Mesenchymal stem cell (in vitro differentiated cells and primary cell): ENCODE measurements at regions not wholly inside any gene's neighbourhood (a gene's known extent, or its start where the extent isn't known, plus 50 kb on each side); places are given as distances from the start of the nearest gene placed in this dataset.

Experiments used
- DNase-seq: peaks from one replicate; pipeline ENCODE4 v3.0.0-alpha.2; 2013
- H2AFZ ChIP-seq: one replicate; pipeline ENCODE4 v1.6.1; 2013; ENCODE audit warnings: low read depth, mild to moderate bottlenecking, control low read depth, inconsistent platforms, low read length, moderate library complexity
- H2AK5ac ChIP-seq: 2 replicates; pipeline ENCODE4 v1.6.1; 2013; ENCODE audit warnings: low read length, moderate library complexity, mild to moderate bottlenecking, inconsistent platforms; ENCODE audit not compliant: severe bottlenecking
- H2BK120ac ChIP-seq: one replicate; pipeline ENCODE4 v1.6.1; 2013; ENCODE audit warnings: low read depth, mild to moderate bottlenecking, inconsistent platforms, low read length, moderate library complexity
- H2BK12ac ChIP-seq, 2 experiments: one replicate each; pipeline ENCODE4 v1.6.1; 2013; ENCODE audit warnings: inconsistent platforms in 2 of 2, low read length in 2 of 2, mild to moderate bottlenecking in 2 of 2, moderate library complexity in 2 of 2, control low read depth in 1 of 2
- H2BK15ac ChIP-seq: one replicate; pipeline ENCODE4 v1.6.1; 2013; ENCODE audit warnings: mild to moderate bottlenecking, low read depth, inconsistent platforms; ENCODE audit not compliant: poor library complexity, severe bottlenecking
- H2BK5ac ChIP-seq: 2 replicates; pipeline ENCODE4 v1.6.1; 2013; ENCODE audit warnings: low read depth, mild to moderate bottlenecking, low read length, control low read depth, inconsistent platforms; ENCODE audit not compliant: poor library complexity, severe bottlenecking
- H3K14ac ChIP-seq, 2 experiments: one replicate each; pipeline ENCODE4 v1.6.1; 2013; ENCODE audit warnings: inconsistent platforms in 2 of 2, low read length in 2 of 2, control low read depth in 1 of 2, mild to moderate bottlenecking in 1 of 2, moderate library complexity in 1 of 2
- H3K18ac ChIP-seq, 2 experiments: one replicate each; pipeline ENCODE4 v1.6.1; 2013; ENCODE audit warnings: inconsistent platforms in 2 of 2, low read length in 2 of 2, control low read depth in 1 of 2, low read depth in 1 of 2, mild to moderate bottlenecking in 1 of 2
- H3K23ac ChIP-seq, 2 experiments: one replicate each; pipeline ENCODE4 v1.6.1; 2013; ENCODE audit warnings: inconsistent platforms in 2 of 2, low read length in 2 of 2, mild to moderate bottlenecking in 2 of 2, moderate library complexity in 2 of 2, control low read depth in 1 of 2
- H3K27ac ChIP-seq: 2 replicates; pipeline ENCODE4 v1.5.1; 2013; ENCODE audit warnings: mild to moderate bottlenecking, moderate library complexity, low read length, control low read depth, inconsistent platforms; ENCODE audit not compliant: poor library complexity, severe bottlenecking
- H3K27me3 ChIP-seq, 2 experiments: 2 replicates each; pipeline versions ENCODE4 v1.6.1 to v1.7.0; 2013; ENCODE audit warnings: low read length in 2 of 2, mild to moderate bottlenecking in 2 of 2, moderate library complexity in 2 of 2, control low read depth in 1 of 2, inconsistent platforms in 1 of 2; ENCODE audit not compliant: control insufficient read depth in 1 of 2, insufficient read depth in 1 of 2
- H3K36me3 ChIP-seq, 2 experiments: 2 replicates each; pipeline versions ENCODE4 v1.6.1 to v1.7.0; 2013; ENCODE audit warnings: low read length in 2 of 2, control low read depth in 1 of 2, inconsistent platforms in 1 of 2, low read depth in 1 of 2, mild to moderate bottlenecking in 1 of 2; ENCODE audit not compliant: insufficient read depth in 2 of 2, control insufficient read depth in 1 of 2
- H3K4ac ChIP-seq, 2 experiments: one replicate each; pipeline ENCODE4 v1.6.1; 2013; ENCODE audit warnings: inconsistent platforms in 2 of 2, low read length in 2 of 2, mild to moderate bottlenecking in 2 of 2, moderate library complexity in 2 of 2, control low read depth in 1 of 2, low read depth in 1 of 2
- H3K4me1 ChIP-seq: 2 replicates; pipeline ENCODE4 v1.6.1; 2013; ENCODE audit warnings: low read depth, low read length, control low read depth; ENCODE audit not compliant: control insufficient read depth, insufficient read depth
- H3K4me2 ChIP-seq: 2 replicates; pipeline ENCODE4 v1.6.1; 2013; ENCODE audit warnings: low read length, mild to moderate bottlenecking, inconsistent platforms; ENCODE audit not compliant: poor library complexity, severe bottlenecking
- H3K4me3 ChIP-seq, 2 experiments: 2 replicates each; pipeline versions ENCODE4 v1.5.1 to v1.7.0; 2013; ENCODE audit warnings: low read length in 2 of 2, mild to moderate bottlenecking in 2 of 2, control low read depth in 1 of 2, low read depth in 1 of 2; ENCODE audit not compliant: insufficient read depth in 1 of 2
- H3K79me1 ChIP-seq: replicated peaks from 2 replicates; pipeline ENCODE4 v1.6.1; 2013; ENCODE audit warnings: mild to moderate bottlenecking, control low read depth, low read length, inconsistent platforms; ENCODE audit not compliant: poor library complexity, severe bottlenecking
- H3K9ac ChIP-seq: 2 replicates; pipeline ENCODE4 v1.7.0; 2013; ENCODE audit warnings: mild to moderate bottlenecking, low read length, moderate library complexity
- H3K9me3 ChIP-seq: 2 replicates; pipeline ENCODE4 v1.7.0; 2013; ENCODE audit warnings: mild to moderate bottlenecking, low read length; ENCODE audit not compliant: control insufficient read depth
- H4K8ac ChIP-seq: one replicate; pipeline ENCODE4 v1.6.1; 2013; ENCODE audit warnings: inconsistent platforms, mild to moderate bottlenecking, low read length, moderate library complexity
- H4K91ac ChIP-seq: one replicate; pipeline ENCODE4 v1.6.1; 2013; ENCODE audit warnings: mild to moderate bottlenecking, low read length, inconsistent platforms
- WGBS: methylation state at CpG from one replicate; pipeline ENCODE4 v1.1.7; 2013; ENCODE audit warnings: mixed read lengths; 5-methylcytosine and 5-hydroxymethylcytosine counted together

GRCh38 chr12:17097674-17098073 is 491.7 kb upstream of the LMO3 start:
- Histone ChIP-seq H3K9ac (no peak overlapping the region), H2AK5ac (no peak overlapping the region), H3K9me3 (peaks cover 24% of the 10 kb centered on the region), H3K4me1 (no peaks in the 10 kb centered on the region), H3K27ac (no peak overlapping the region), H4K91ac (no peak overlapping the region), H3K14ac (no peak overlapping the region), H3K79me1 (no peaks in the 10 kb centered on the region), H3K23ac (no peak overlapping the region), H2BK5ac (no peak overlapping the region), H3K27me3 (no peaks in the 10 kb centered on the region), H3K36me3 (no peaks in the 10 kb centered on the region), H2BK120ac (no peak overlapping the region), H2BK15ac (no peak overlapping the region), H2AFZ (no peak overlapping the region), H3K4me3 (no peak overlapping the region), H3K18ac (no peak overlapping the region), H3K4ac (no peak overlapping the region), H4K8ac (no peak overlapping the region), H3K4me2 (no peak overlapping the region), H2BK12ac (no peak overlapping the region)
- WGBS, result 80% methylated on average over 9 of the region's 11 CpGs
- DNase-seq, result no peak

DNA sequence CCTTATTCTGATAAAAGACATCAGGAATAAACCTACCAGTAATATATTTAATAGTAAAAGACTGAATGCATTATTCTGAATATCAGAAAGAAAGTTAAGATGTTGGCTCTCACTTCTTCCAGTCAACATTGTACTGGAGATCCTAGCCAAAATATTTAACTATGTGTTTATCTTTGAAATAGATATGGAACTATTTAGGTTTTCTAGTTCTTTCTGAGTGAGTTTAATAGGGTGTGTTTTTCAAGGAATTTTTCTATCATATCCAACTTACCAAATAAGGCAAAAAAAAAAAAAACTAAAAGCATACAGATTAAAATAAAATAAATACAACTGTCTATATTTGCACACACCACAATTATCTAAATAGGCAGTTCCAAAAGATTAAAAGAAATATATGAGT is 478.9 kb upstream of the LMO3 start:
- H2AFZ ChIP-seq, result no peak overlapping the region
- no peaks in the 10 kb centered on the region for H3K36me3 ChIP-seq
- H3K14ac ChIP-seq, result no peak overlapping the region
- no peak overlapping the region for H3K9ac ChIP-seq
- no peak for DNase-seq
- H2BK5ac ChIP-seq, result no peak overlapping the region
- H3K27ac ChIP-seq, result no peak overlapping the region
- H3K27me3 ChIP-seq, result no peaks in the 10 kb centered on the region
- H2BK120ac ChIP-seq, result no peak overlapping the region
- H3K18ac ChIP-seq, result no peak overlapping the region
- no peaks in the 10 kb centered on the region for H3K4me1 ChIP-seq
- H2BK12ac ChIP-seq, result no peak overlapping the region
- no peaks in the 10 kb centered on the region for H3K79me1 ChIP-seq
- no peak overlapping the region for H2AK5ac ChIP-seq
- H4K8ac ChIP-seq, result no peak overlapping the region
- H3K4me2 ChIP-seq, result no peak overlapping the region
- H3K23ac ChIP-seq, result no peak overlapping the region
- no peak overlapping the region for H3K4ac ChIP-seq
- H4K91ac ChIP-seq, result no peak overlapping the region
- peaks cover 27% of the 10 kb centered on the region for H3K9me3 ChIP-seq
- H2BK15ac ChIP-seq, result no peak overlapping the region
- no peak overlapping the region for H3K4me3 ChIP-seq

DNA sequence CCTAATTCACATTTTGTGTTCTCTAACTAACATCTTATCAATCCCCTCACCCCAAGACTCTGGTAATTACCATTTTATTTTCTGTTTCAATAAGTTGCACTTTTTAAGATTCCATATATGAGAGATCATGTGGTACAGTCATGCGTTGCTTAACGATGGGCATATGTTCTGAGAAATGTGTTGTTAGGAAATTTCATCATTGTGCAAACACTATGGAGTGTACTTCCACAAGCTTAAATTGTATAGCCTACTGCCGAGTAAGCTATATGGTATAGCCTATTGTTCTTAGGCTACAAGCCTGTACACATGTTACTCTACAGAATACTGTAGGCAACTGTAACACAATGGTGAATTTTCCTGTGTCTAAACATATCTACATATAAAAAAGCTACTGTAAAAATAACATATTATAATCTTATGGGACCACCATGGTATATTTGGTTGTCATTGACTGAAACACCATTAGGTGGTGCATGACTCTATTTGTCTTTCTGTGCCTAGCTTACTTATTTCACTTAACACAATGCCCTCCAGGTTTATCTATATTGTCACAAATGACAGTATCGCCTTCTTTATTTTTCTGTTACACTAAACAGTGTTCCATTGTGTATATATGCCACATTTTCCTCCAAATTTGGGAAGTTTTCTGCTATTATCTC is 473.4 kb upstream of the LMO3 start:
- H3K14ac ChIP-seq, result no peak overlapping the region
- no peak overlapping the region for H2BK15ac ChIP-seq
- no peak overlapping the region for H2BK12ac ChIP-seq
- H2AK5ac ChIP-seq, result no peak overlapping the region
- no peaks in the 10 kb centered on the region for H3K79me1 ChIP-seq
- no peak overlapping the region for H3K4ac ChIP-seq
- no peaks in the 10 kb centered on the region for H3K36me3 ChIP-seq
- peaks cover 5% of the 10 kb centered on the region for H3K9me3 ChIP-seq
- H3K27me3 ChIP-seq, result no peaks in the 10 kb centered on the region
- no peak overlapping the region for H2AFZ ChIP-seq
- no peak overlapping the region for H3K4me3 ChIP-seq
- 88% methylated on average over 4 of the region's 4 CpGs for WGBS
- no peak overlapping the region for H3K9ac ChIP-seq
- no peak overlapping the region for H2BK5ac ChIP-seq
- no peak overlapping the region for H2BK120ac ChIP-seq
- no peak overlapping the region for H3K23ac ChIP-seq
- H3K4me1 ChIP-seq, result no peaks in the 10 kb centered on the region
- no peak overlapping the region for H4K8ac ChIP-seq
- H3K4me2 ChIP-seq, result no peak overlapping the region
- no peak for DNase-seq
- no peak overlapping the region for H3K18ac ChIP-seq
- no peak overlapping the region for H4K91ac ChIP-seq
- no peak overlapping the region for H3K27ac ChIP-seq

DNA sequence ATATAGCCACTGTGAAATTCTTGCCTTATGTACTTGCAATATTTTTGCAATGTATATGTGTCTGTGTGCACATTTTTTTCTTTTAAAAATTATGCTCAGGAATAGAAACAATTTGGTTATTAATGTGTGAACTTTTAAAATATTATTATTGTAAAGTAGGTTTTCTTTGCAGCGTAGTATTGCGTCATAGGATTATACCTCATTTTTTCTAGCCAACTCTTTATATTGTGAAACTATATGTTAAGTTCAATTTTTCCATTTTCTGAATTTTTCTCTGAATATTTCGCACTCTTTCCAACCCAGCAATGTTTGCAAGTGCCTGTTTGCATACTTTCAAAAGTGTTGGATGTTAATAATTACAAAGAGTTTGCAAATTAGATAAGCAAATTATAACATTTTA is 471.6 kb upstream of the LMO3 start:
- H3K9me3 ChIP-seq, result no peaks in the 10 kb centered on the region
- DNase-seq, result no peak
- no peak overlapping the region for H3K9ac ChIP-seq
- H3K36me3 ChIP-seq, result no peaks in the 10 kb centered on the region
- no peak overlapping the region for H3K14ac ChIP-seq
- H3K27me3 ChIP-seq, result no peaks in the 10 kb centered on the region
- H3K27ac ChIP-seq, result no peak overlapping the region
- H2AK5ac ChIP-seq, result no peak overlapping the region
- H2AFZ ChIP-seq, result no peak overlapping the region
- no peak overlapping the region for H2BK5ac ChIP-seq
- no peak overlapping the region for H3K4me3 ChIP-seq
- no peaks in the 10 kb centered on the region for H3K79me1 ChIP-seq
- H3K23ac ChIP-seq, result no peak overlapping the region
- H2BK15ac ChIP-seq, result no peak overlapping the region
- no peak overlapping the region for H3K4me2 ChIP-seq
- H3K18ac ChIP-seq, result no peak overlapping the region
- no peak overlapping the region for H3K4ac ChIP-seq
- H2BK12ac ChIP-seq, result no peak overlapping the region
- H4K8ac ChIP-seq, result no peak overlapping the region
- no peak overlapping the region for H4K91ac ChIP-seq
- WGBS, result no CpG with 5 or more reads among the region's 3 CpGs
- H3K4me1 ChIP-seq, result no peaks in the 10 kb centered on the region
- no peak overlapping the region for H2BK120ac ChIP-seq
